K562 (cell line): ENCODE measurements at regions not wholly inside any gene's neighbourhood (a gene's known extent, or its start where the extent isn't known, plus 50 kb on each side); places are given as distances from the start of the nearest gene placed in this dataset.

Experiments
- ATAC-seq: fragments of 200-7000 bp; cut with Tn5 transposase; 3 replicates; pipeline ENCODE4 v1.9.1; 2020; ENCODE audit warnings: moderate library complexity
- BruUV-seq: library from RNA; stranded (reverse); fragments of 400-500 nt; replicated peaks from 2 replicates; lab custom pipeline; 2021; lab: Mats Ljungman, UMichigan
- CTCF ChIA-PET: fragments of 300-600 bp; formaldehyde crosslinking; extraction: SDS; loops from one replicate; lab custom pipeline; 2021; ENCODE audit warnings: low intra/inter-chr PET ratio; lab: Yijun Ruan, JAX
- POLR2A ChIA-PET: fragments of 300-600, 350-650 bp; sonication (Branson Sonifier 250); formaldehyde crosslinking; extraction: SDS; loops from one replicate; lab custom pipeline; 2021; ENCODE audit warnings: antibody characterized with exemption, inconsistent platforms; lab: Yijun Ruan, JAX
- DNase-seq, 4 experiments: peaks; one replicate each; pipeline versions ENCODE4 v3.0.0 to v3.0.0-alpha.2; 2011 to 2018; ENCODE audit warnings: low spot score in 3 of 4, mixed read lengths in 3 of 4; ENCODE audit errors: extremely low read depth in 1 of 4
- FAIRE-seq: peaks from 2 replicates; lab custom pipeline; 2011; peaks lifted over from hg19 to GRCh38; lab: Jason Lieb, UNC
- H2AFZ ChIP-seq: 2 replicates; pipeline ENCODE4 v1.6.0; 2011; ENCODE audit warnings: low read depth, low read length, control low read depth, inconsistent platforms
- H3K27ac ChIP-seq: fragments of 200-600 bp; 3 replicates; pipeline ENCODE4 v1.8.0; 2011; ENCODE audit warnings: low read depth, mild to moderate bottlenecking, control low read depth, inconsistent platforms, low read length, moderate library complexity, mixed read lengths; ENCODE audit errors: extremely low read depth
- H3K27me3 ChIP-seq, 2 experiments: fragments of 300-600 bp in 1 of 2; 2 replicates in 1 of 2; 3 replicates in 1 of 2; pipeline versions ENCODE4 v1.6.0 to v1.8.0; 2011; ENCODE audit warnings: inconsistent platforms in 2 of 2, low read length in 2 of 2, mild to moderate bottlenecking in 1 of 2, mixed read lengths in 1 of 2, moderate library complexity in 1 of 2; ENCODE audit not compliant: control insufficient read depth in 2 of 2, insufficient read depth in 2 of 2
- H3K36me3 ChIP-seq: fragments of 300-600 bp; 3 replicates; pipeline ENCODE4 v1.8.0; 2011; ENCODE audit warnings: mild to moderate bottlenecking, low read length, inconsistent platforms; ENCODE audit not compliant: control insufficient read depth, insufficient read depth
- H3K4me1 ChIP-seq, 2 experiments: fragments of 200-600 bp in 1 of 2; replicated peaks in 1 of 2; 2 replicates in 1 of 2; 3 replicates in 1 of 2; pipeline versions ENCODE4 v1.5.1 to v1.8.0; 2011; ENCODE audit warnings: inconsistent platforms in 2 of 2, low read length in 2 of 2, mild to moderate bottlenecking in 1 of 2, mixed read lengths in 1 of 2, moderate library complexity in 1 of 2; ENCODE audit not compliant: control insufficient read depth in 2 of 2, insufficient read depth in 2 of 2
- H3K4me2 ChIP-seq: 2 replicates; pipeline ENCODE4 v1.6.1; 2011; ENCODE audit warnings: low read length, control low read depth, inconsistent platforms, mixed read lengths; ENCODE audit not compliant: insufficient read depth
- H3K4me3 ChIP-seq: fragments of 200-600 bp; sonication (generic), shearing (Covaris generic); 2 replicates; pipeline ENCODE4 v1.5.1; 2016; ENCODE audit warnings: control low read depth, inconsistent platforms
- H3K79me2 ChIP-seq: fragments of 200-600 bp; 3 replicates; pipeline ENCODE4 v1.8.0; 2011; ENCODE audit warnings: low read length, inconsistent platforms; ENCODE audit not compliant: control insufficient read depth, insufficient read depth
- H3K9ac ChIP-seq, 2 experiments: 2 replicates each; pipeline versions ENCODE4 v1.6.0 to v1.6.1; 2011; ENCODE audit warnings: low read depth in 2 of 2, low read length in 2 of 2, control low read depth in 1 of 2, inconsistent platforms in 1 of 2, mild to moderate bottlenecking in 1 of 2, mixed read lengths in 1 of 2; ENCODE audit not compliant: insufficient read depth in 1 of 2
- H3K9me1 ChIP-seq: one replicate; pipeline ENCODE4 v1.6.0; 2011; ENCODE audit warnings: inconsistent platforms, mild to moderate bottlenecking, low read length, moderate library complexity; ENCODE audit not compliant: control insufficient read depth, insufficient read depth
- H3K9me3 ChIP-seq: replicated peaks from 2 replicates; pipeline ENCODE4 v1.5.1; 2011; ENCODE audit warnings: low read depth, low read length, inconsistent platforms; ENCODE audit not compliant: control insufficient read depth, insufficient read depth
- H4K20me1 ChIP-seq: replicated peaks from 2 replicates; pipeline ENCODE4 v1.6.1; 2011; ENCODE audit warnings: low read length, inconsistent platforms, mixed read lengths; ENCODE audit not compliant: control insufficient read depth, insufficient read depth
- ARHGAP35 ChIP-seq: fragments of 450-650 bp; IDR thresholded peaks from 2 replicates; pipeline ENCODE4 v1.6.1; 2018; ENCODE audit not compliant: partially characterized antibody
- HEY1 ChIP-seq: fragments of 250-450 bp; sonication (Bioruptor Pico); IDR thresholded peaks from 2 replicates; pipeline ENCODE4 v1.5.0; 2020; ENCODE audit warnings: mild to moderate bottlenecking, moderate library complexity, borderline replicate concordance
- IFI16 ChIP-seq: fragments of 250-450 bp; sonication (Bioruptor Pico); IDR thresholded peaks from 2 replicates; pipeline ENCODE4 v2.1.2; 2022; ENCODE audit warnings: mild to moderate bottlenecking, inconsistent platforms
- ILF3 ChIP-seq: fragments of 450-650 bp; IDR thresholded peaks from 2 replicates; pipeline ENCODE4 v1.6.1; 2018; ENCODE audit warnings: antibody characterized with exemption, mild to moderate bottlenecking, moderate library complexity, borderline replicate concordance
- MXI1 ChIP-seq: IDR thresholded peaks from 2 replicates; pipeline ENCODE4 v1.6.1; 2011; ENCODE audit warnings: low read depth, mild to moderate bottlenecking, improper control_type of control experiment, low read length
- ZC3H11A ChIP-seq: IDR thresholded peaks from 2 replicates; pipeline ENCODE4 v1.6.1; 2012; ENCODE audit warnings: low read depth, low read length, improper control_type of control experiment
- WGBS: fragments of 100-300 bp; shearing (Covaris generic); methylation state at CpG from one replicate; pipeline ENCODE4 v1.1.6; 2016; ENCODE audit warnings: low coverage, mixed read lengths; ENCODE audit not compliant: insufficient coverage; ENCODE audit errors: missing lambda C conversion rate; 5-methylcytosine and 5-hydroxymethylcytosine counted together
- in situ Hi-C: fragments of 300-500 bp; cut with MboI; formaldehyde crosslinking; loops from 4 replicates; pipeline ENCODE4 v1.15.0; 2018; ENCODE audit warnings: inconsistent platforms, mixed read lengths
- intact Hi-C: fragments of 100-400 bp; cut with micrococcal nuclease; formaldehyde crosslinking; loops from 2 replicates; pipeline ENCODE4 v1.14.2; 2022
- TF ChIP-seq, protein P1 (sequence below): fragments of 450-650 bp; IDR thresholded peaks from 2 replicates; pipeline ENCODE4 v1.6.1; 2016; ENCODE audit warnings: mild to moderate bottlenecking, moderate library complexity
- TF ChIP-seq, protein P2 (sequence below), 3 experiments: fragments of 200-800 bp in 1 of 3; fragments of 250-450 bp in 1 of 3; fragments of 450-650 bp in 1 of 3; sonication (Bioruptor Pico) in 1 of 3; sonication (Bioruptor generic) in 1 of 3; formaldehyde crosslinking in 1 of 3; IDR thresholded peaks; 2 replicates each; pipeline versions ENCODE4 v1.6.1 to v1.8.0; 2016 to 2022; ENCODE audit warnings: mild to moderate bottlenecking in 2 of 3, missing genetic modification characterization in 2 of 3, missing compliant biosample characterization in 1 of 3, moderate library complexity in 1 of 3

DNA sequence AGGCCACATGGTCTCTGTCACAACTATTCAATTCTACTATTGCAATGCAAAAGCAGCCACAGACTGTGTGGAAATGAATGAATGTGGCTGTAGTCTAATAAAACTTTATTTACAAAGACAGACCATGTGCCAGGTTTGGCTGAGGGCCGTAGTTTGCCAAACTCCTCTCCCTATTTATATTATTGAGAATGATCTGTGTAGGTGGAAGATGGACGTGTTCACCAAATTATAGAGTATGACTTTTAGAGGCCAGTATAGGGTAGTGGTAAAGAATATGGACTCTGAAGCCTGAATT lies 125.7 kb upstream of the MYLIP start:
- H3K9me1 ChIP-seq = no peaks in the 10 kb centered on the region
- no peaks in the 10 kb centered on the region for H3K9me3 ChIP-seq
- FAIRE-seq (no peak), DNase-seq (no peak), ATAC-seq (no peak)
- ChIA-PET CTCF (no interaction called here), POLR2A (interaction anchor here (0.6 to 1.6 kb wide), 4 partner anchors 8 to 127 kb away, joined by 3 to 7 read pairs (median 4); no protein-coding TSS in a partner anchor)
- H3K27ac ChIP-seq = peak overlapping the region; percentile 62
- intact Hi-C loops (no loop called here), in situ Hi-C loops (no loop called here)
- H3K36me3 ChIP-seq = no peaks in the 10 kb centered on the region
- peaks cover 52 to 91% of the 10 kb centered on the region in 2 experiments for H3K4me1 ChIP-seq
- WGBS = 89% methylated on average over 2 of the region's 2 CpGs
- no peak overlapping the region for H3K4me2 ChIP-seq
- H3K9ac ChIP-seq = no peak overlapping the region; a peak in 1 of 4 replicates
- no peak overlapping the region for H3K4me3 ChIP-seq
- H3K79me2 ChIP-seq = no peaks in the 10 kb centered on the region
- no TSS peak for BruUV-seq
- no peaks in the 10 kb centered on the region for H4K20me1 ChIP-seq
- peak overlapping the region; percentile 78 for H2AFZ ChIP-seq
- no peaks in the 10 kb centered on the region for H3K27me3 ChIP-seq
- TF ChIP-seq, protein P1, sequence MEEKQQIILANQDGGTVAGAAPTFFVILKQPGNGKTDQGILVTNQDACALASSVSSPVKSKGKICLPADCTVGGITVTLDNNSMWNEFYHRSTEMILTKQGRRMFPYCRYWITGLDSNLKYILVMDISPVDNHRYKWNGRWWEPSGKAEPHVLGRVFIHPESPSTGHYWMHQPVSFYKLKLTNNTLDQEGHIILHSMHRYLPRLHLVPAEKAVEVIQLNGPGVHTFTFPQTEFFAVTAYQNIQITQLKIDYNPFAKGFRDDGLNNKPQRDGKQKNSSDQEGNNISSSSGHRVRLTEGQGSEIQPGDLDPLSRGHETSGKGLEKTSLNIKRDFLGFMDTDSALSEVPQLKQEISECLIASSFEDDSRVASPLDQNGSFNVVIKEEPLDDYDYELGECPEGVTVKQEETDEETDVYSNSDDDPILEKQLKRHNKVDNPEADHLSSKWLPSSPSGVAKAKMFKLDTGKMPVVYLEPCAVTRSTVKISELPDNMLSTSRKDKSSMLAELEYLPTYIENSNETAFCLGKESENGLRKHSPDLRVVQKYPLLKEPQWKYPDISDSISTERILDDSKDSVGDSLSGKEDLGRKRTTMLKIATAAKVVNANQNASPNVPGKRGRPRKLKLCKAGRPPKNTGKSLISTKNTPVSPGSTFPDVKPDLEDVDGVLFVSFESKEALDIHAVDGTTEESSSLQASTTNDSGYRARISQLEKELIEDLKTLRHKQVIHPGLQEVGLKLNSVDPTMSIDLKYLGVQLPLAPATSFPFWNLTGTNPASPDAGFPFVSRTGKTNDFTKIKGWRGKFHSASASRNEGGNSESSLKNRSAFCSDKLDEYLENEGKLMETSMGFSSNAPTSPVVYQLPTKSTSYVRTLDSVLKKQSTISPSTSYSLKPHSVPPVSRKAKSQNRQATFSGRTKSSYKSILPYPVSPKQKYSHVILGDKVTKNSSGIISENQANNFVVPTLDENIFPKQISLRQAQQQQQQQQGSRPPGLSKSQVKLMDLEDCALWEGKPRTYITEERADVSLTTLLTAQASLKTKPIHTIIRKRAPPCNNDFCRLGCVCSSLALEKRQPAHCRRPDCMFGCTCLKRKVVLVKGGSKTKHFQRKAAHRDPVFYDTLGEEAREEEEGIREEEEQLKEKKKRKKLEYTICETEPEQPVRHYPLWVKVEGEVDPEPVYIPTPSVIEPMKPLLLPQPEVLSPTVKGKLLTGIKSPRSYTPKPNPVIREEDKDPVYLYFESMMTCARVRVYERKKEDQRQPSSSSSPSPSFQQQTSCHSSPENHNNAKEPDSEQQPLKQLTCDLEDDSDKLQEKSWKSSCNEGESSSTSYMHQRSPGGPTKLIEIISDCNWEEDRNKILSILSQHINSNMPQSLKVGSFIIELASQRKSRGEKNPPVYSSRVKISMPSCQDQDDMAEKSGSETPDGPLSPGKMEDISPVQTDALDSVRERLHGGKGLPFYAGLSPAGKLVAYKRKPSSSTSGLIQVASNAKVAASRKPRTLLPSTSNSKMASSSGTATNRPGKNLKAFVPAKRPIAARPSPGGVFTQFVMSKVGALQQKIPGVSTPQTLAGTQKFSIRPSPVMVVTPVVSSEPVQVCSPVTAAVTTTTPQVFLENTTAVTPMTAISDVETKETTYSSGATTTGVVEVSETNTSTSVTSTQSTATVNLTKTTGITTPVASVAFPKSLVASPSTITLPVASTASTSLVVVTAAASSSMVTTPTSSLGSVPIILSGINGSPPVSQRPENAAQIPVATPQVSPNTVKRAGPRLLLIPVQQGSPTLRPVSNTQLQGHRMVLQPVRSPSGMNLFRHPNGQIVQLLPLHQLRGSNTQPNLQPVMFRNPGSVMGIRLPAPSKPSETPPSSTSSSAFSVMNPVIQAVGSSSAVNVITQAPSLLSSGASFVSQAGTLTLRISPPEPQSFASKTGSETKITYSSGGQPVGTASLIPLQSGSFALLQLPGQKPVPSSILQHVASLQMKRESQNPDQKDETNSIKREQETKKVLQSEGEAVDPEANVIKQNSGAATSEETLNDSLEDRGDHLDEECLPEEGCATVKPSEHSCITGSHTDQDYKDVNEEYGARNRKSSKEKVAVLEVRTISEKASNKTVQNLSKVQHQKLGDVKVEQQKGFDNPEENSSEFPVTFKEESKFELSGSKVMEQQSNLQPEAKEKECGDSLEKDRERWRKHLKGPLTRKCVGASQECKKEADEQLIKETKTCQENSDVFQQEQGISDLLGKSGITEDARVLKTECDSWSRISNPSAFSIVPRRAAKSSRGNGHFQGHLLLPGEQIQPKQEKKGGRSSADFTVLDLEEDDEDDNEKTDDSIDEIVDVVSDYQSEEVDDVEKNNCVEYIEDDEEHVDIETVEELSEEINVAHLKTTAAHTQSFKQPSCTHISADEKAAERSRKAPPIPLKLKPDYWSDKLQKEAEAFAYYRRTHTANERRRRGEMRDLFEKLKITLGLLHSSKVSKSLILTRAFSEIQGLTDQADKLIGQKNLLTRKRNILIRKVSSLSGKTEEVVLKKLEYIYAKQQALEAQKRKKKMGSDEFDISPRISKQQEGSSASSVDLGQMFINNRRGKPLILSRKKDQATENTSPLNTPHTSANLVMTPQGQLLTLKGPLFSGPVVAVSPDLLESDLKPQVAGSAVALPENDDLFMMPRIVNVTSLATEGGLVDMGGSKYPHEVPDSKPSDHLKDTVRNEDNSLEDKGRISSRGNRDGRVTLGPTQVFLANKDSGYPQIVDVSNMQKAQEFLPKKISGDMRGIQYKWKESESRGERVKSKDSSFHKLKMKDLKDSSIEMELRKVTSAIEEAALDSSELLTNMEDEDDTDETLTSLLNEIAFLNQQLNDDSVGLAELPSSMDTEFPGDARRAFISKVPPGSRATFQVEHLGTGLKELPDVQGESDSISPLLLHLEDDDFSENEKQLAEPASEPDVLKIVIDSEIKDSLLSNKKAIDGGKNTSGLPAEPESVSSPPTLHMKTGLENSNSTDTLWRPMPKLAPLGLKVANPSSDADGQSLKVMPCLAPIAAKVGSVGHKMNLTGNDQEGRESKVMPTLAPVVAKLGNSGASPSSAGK = peak; percentile 47; the same call in 1 of the 2 replicates
- no peak for TF ChIP-seq ZC3H11A
- no peak for TF ChIP-seq IFI16 (CRISPR knock-in tag)
- TF ChIP-seq MXI1 = no peak
- TF ChIP-seq ARHGAP35 = no peak
- TF ChIP-seq, protein P2, sequence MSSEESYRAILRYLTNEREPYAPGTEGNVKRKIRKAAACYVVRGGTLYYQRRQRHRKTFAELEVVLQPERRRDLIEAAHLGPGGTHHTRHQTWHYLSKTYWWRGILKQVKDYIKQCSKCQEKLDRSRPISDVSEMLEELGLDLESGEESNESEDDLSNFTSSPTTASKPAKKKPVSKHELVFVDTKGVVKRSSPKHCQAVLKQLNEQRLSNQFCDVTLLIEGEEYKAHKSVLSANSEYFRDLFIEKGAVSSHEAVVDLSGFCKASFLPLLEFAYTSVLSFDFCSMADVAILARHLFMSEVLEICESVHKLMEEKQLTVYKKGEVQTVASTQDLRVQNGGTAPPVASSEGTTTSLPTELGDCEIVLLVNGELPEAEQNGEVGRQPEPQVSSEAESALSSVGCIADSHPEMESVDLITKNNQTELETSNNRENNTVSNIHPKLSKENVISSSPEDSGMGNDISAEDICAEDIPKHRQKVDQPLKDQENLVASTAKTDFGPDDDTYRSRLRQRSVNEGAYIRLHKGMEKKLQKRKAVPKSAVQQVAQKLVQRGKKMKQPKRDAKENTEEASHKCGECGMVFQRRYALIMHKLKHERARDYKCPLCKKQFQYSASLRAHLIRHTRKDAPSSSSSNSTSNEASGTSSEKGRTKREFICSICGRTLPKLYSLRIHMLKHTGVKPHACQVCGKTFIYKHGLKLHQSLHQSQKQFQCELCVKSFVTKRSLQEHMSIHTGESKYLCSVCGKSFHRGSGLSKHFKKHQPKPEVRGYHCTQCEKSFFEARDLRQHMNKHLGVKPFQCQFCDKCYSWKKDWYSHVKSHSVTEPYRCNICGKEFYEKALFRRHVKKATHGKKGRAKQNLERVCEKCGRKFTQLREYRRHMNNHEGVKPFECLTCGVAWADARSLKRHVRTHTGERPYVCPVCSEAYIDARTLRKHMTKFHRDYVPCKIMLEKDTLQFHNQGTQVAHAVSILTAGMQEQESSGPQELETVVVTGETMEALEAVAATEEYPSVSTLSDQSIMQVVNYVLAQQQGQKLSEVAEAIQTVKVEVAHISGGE (CRISPR knock-in tag; IDR thresholded peaks at IDR 0.05) = peak in 1 of 3 experiments; percentile 18; a peak in 1 of 6 replicates
- TF ChIP-seq HEY1 (CRISPR knock-in tag) = no peak
- TF ChIP-seq ILF3 = no peak
